LNCAP (cell line): ENCODE measurements at regions not wholly inside any gene's neighbourhood (a gene's known extent, or its start where the extent isn't known, plus 50 kb on each side); places are given as distances from the start of the nearest gene placed in this dataset.

Source experiments
- CTCF ChIP-seq: fragments of 450-650 bp; IDR thresholded peaks from 2 replicates; pipeline ENCODE4 v1.5.1; 2017; ENCODE audit warnings: mild to moderate bottlenecking

DNA sequence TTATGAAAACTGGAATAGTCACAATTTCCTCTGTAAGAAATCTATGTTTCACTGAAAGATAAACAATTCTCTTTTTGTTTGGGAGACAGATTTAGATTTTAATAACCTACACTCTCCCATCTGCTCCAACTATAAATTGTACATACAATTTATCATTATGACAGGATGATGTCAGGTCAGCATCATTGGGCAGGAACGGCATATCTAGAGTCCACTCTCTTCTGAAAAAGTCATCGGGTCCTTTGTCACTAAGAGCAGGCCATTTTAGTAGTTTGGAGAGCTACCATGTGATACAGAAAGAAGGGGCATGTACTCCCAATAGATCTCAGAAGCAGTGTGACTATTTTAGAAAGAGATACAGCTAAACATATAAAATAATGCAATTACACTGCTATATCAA, 180.8 kb upstream of the ARGLU1 start:
- TF ChIP-seq CTCF = no peak

GRCh38 chr13:106744516-106744915, 176.6 kb upstream of the ARGLU1 start:
- TF ChIP-seq CTCF = no peak

DNA sequence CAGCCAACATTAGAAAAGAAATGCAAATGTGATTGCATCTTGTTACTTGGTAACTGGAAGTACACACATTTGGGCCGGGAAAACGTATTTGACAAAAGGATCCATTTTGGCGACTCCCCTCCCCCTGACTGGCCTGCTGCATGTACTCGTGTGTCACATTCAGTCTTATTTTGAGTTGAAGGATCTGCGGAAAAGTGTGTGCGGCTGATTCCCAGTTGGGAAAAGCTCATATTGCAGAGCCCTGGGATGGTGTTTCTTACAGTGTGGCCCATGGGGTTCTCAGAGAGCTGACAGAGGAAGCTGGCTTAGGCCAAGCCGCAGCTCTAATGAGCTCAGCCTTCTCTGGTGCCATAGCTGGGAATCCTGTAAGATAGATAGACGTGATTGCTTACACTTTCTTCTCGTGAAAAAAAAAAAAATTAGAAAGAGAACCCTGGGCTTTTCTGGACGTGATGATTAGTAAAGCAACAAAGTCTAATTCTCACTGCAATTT, 170.3 kb upstream of the ARGLU1 start:
- no peak for TF ChIP-seq CTCF

DNA sequence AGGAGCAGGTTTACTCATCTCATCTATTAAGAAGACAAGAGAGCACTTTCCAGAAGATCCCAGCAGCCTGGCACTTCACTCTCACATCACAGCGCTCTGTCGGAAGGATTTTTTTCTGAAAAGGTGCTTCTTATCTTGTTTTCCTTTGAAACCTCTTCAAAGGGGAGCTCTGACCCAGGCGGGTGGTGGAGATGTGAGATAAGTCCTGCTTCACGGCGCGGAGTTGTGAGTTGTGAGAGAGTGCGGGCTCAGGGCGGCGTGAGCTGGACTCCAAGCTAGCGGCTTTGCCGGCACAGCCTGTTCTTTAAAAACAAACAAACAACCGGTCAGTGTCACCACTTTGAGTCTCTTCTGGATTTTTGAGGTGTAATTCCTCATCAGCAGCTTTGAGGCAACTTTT, 169.0 kb upstream of the ARGLU1 start:
- no peak for TF ChIP-seq CTCF

DNA sequence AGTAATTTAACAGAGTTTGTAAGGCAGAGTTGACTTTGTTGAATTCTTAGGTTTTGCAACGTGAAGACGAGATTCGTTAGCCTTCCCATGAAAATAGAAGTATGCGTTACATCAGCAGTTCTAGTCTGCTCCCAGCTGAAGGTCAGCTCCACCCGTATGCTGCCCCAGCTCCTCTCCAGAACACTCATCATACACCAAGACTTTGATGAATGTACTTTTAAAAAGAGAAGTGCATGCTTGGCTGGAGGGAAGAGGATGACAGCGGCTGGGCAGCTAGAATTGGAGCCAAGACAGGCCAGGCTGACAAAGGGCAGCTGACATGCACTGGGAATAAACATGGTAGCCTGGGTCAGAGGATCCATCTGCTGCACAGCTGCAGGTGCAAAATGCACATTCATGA, 166.3 kb upstream of the ARGLU1 start:
- TF ChIP-seq CTCF = no peak

- TF ChIP-seq CTCF = no peak
Observed at GRCh38 chr13:106723036-106723435, 155.1 kb upstream of the ARGLU1 start.

- no peak for TF ChIP-seq CTCF
Observed at GRCh38 chr13:106722620-106723019, 154.7 kb upstream of the ARGLU1 start.

DNA sequence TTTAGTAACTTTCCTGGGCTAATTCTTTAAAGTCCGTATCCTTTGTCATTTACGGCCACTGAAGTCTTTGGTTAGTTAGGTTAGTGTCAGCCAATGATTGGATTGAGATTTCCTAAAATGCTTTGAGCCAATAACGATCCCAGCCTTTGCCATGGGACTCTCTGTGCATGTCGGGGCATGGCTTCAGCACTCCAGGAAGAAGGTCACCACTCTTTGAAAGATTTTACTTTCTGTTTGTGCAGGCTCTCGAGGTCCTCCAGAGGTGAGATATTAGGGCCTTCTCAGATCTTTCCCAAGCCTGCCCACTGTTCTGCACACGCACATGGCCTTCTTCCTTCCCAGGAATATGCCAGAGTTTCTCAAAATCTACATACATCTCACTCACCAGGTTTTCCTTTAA, 153.7 kb upstream of the ARGLU1 start:
- no peak for TF ChIP-seq CTCF
